Loucy (cell line): ENCODE measurements at regions not wholly inside any gene's neighbourhood (a gene's known extent, or its start where the extent isn't known, plus 50 kb on each side); places are given as distances from the start of the nearest gene placed in this dataset.

Experiments used
- CTCF ChIP-seq: fragments of 200-600 bp; sonication (generic); conservative IDR thresholded peaks from 2 replicates; pipeline ENCODE4 v1.5.1; 2014; ENCODE audit warnings: mild to moderate bottlenecking, antibody characterized with exemption, low read length
- EZH2phosphoT487 ChIP-seq: fragments of 200-600 bp; IDR thresholded peaks from 2 replicates; pipeline ENCODE4 v1.6.1; 2018; ENCODE audit warnings: antibody characterized with exemption, mild to moderate bottlenecking, moderate library complexity, borderline replicate concordance

- no peak for TF ChIP-seq EZH2phosphoT487
- TF ChIP-seq CTCF: no peak
Observed at GRCh38 chr1:60280256-60280655, 206.7 kb upstream of the C1orf87 start.
